Germinal center (tissue), 1 donor: ENCODE measurements at regions not wholly inside any gene's neighbourhood (a gene's known extent, or its start where the extent isn't known, plus 50 kb on each side); places are given as distances from the start of the nearest gene placed in this dataset.
"Not testable (repeated sequence)": the region's sequence is repeated elsewhere in the genome, so short reads cannot be mapped to it uniquely, and the experiment has no call there.

Source experiments
- DNase-seq: peaks from one replicate; pipeline ENCODE4 v3.0.0; 2012; ENCODE audit warnings: mixed read lengths, low spot score

GRCh38 chr12:131617596-131618302, 93.1 kb upstream of the SFSWAP start:
- DNase-seq: no peak

- no peak for DNase-seq
Measured at GRCh38 chr12:131618303-131618658, 92.6 kb upstream of the SFSWAP start.

GRCh38 chr12:131618701-131619100, 92.2 kb upstream of the SFSWAP start:
- DNase-seq: no peak

- DNase-seq: no peak
Measured at GRCh38 chr12:131619106-131619642, 91.7 kb upstream of the SFSWAP start.

GRCh38 chr12:131619736-131620506, 91.0 kb upstream of the SFSWAP start:
- no peak for DNase-seq

- no peak for DNase-seq
Measured at GRCh38 chr12:131620520-131620919, 90.4 kb upstream of the SFSWAP start.

- DNase-seq: no peak
Measured at GRCh38 chr12:131620946-131621681, 89.8 kb upstream of the SFSWAP start.

- DNase-seq: no peak
Measured at GRCh38 chr12:131621701-131622421, 89.0 kb upstream of the SFSWAP start.

- DNase-seq: no peak
Measured at GRCh38 chr12:131622422-131622955, 88.4 kb upstream of the SFSWAP start.

GRCh38 chr12:131623404-131624368, 87.2 kb upstream of the SFSWAP start:
- not testable (repeated sequence) for DNase-seq

GRCh38 chr12:131624369-131624739, 86.5 kb upstream of the SFSWAP start:
- DNase-seq: not testable (repeated sequence)

- DNase-seq: not testable (repeated sequence)
Measured at GRCh38 chr12:131624756-131625501, 86.0 kb upstream of the SFSWAP start.

- DNase-seq: not testable (repeated sequence)
Measured at GRCh38 chr12:131625966-131626722, 84.7 kb upstream of the SFSWAP start.

- DNase-seq: not testable (repeated sequence)
Measured at GRCh38 chr12:131627151-131628022, 83.5 kb upstream of the SFSWAP start.

GRCh38 chr12:131628023-131628740, 82.7 kb upstream of the SFSWAP start:
- no peak for DNase-seq

GRCh38 chr12:131628766-131629448, 82.0 kb upstream of the SFSWAP start:
- no peak for DNase-seq

GRCh38 chr12:131631230-131631629, 79.7 kb upstream of the SFSWAP start:
- no peak for DNase-seq
